Activated CD4-positive, alpha-beta T cell treated with anti-CD3 and anti-CD28 coated beads, Interleukin-2, Interleukin-6, amounts not matched to agents 100 ng/mL and 50 ng/mL, durations not matched to agents 16 hours and 8 hours (primary cell): ENCODE measurements at regions not wholly inside any gene's neighbourhood (a gene's known extent, or its start where the extent isn't known, plus 50 kb on each side); places are given as distances from the start of the nearest gene placed in this dataset.
"Not testable (repeated sequence)": the region's sequence is repeated elsewhere in the genome, so short reads cannot be mapped to it uniquely, and the experiment has no call there.

ENCODE experiments used
- DNase-seq: peaks from one replicate; pipeline ENCODE4 v3.0.0-alpha.2; 2020

DNA sequence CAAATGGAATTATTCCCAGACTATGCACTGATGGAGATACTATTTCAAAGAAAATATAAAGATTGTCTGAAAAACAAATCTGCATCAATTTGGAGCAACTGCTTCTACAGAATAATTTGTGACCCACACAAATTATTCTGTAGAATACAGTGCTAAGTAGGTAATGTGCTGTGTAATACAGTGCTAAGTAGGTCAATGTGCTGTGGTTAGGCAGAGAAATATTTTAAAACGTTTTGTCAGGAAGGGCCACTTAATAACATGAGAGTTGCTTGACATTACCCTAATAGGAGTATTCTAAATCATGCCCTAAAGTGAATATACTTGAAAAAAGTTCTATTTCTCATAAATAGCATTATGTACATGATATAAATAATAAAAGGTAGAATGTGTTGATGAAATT, 116.5 kb upstream of the KCND2 start:
- DNase-seq, result no peak

DNA sequence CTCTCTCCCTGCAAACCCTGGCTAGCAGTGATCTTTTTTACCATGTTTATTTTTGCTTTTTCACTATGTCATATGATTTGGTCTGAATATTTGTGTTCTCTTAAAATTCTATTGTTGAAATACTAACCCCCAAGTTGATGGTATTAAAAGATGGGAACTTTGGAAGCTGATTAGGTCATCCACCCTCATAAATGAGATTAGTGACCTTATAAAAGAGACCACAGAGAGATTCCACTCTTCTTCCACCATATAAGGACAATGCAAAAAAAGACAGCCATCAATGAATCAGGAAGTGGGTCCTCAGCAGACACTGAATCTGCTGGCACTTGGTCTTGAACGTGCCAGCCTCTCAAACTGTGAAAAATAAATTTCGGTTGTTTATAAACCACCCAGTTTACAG, 112.8 kb upstream of the KCND2 start:
- no peak for DNase-seq

DNA sequence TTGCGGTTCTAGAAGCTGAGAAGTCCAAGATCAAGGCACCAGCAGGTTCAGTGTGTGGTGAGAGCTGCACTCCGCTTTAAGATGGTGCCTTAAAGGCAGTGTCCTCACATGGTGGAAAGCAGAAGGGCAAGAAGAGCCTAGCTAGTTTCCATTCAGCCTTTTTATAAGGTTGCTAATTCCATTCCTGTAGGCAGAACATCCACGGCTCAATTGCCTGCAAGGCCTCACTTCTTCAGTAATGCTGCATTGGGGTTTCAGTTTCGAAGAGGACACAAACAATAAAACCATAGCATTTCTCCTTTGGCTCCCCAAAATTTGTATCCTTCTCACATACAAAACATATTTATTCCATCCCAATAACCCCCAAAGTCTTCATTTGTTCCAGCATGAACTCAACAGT, 109.5 kb upstream of the KCND2 start:
- DNase-seq, result no peak

DNA sequence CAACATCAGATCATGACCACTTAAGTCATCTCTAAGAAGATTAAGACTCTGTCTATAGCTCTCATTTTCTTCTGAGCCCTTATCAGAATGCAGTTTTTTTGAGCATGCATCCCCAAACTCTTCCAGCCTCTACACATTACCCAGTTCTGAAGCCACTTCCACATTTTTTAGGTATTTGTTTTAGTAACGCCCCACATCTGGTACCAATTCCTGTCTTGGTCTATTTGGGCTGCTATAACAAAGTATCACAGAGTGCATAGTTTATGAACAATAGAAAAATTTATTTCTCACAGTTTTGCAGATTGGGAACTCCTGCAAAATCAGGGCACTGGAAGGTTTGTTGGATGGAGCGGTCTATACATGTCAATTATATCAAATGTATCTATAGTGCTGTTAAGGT, 107.7 kb upstream of the KCND2 start:
- no peak for DNase-seq

DNA sequence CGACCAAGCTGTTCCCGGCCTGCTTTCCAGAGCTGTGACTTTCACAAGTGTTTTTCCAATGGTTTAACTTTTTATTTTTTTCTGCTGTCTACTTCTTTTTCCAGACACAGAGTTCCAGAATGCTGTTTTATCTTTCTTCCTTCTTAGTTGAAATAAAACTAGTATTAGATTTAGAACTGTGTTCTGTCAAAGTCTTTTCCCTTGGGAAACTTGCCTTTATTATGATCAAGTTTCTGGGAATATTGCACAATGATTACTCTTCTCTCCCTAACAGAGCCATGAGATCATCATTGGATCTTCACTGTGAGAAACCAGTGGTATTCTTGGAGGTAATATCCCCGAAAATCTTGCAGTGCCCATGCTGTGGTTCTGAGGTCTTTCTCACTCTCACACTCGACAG, 104.9 kb upstream of the KCND2 start:
- DNase-seq, result no peak

DNA sequence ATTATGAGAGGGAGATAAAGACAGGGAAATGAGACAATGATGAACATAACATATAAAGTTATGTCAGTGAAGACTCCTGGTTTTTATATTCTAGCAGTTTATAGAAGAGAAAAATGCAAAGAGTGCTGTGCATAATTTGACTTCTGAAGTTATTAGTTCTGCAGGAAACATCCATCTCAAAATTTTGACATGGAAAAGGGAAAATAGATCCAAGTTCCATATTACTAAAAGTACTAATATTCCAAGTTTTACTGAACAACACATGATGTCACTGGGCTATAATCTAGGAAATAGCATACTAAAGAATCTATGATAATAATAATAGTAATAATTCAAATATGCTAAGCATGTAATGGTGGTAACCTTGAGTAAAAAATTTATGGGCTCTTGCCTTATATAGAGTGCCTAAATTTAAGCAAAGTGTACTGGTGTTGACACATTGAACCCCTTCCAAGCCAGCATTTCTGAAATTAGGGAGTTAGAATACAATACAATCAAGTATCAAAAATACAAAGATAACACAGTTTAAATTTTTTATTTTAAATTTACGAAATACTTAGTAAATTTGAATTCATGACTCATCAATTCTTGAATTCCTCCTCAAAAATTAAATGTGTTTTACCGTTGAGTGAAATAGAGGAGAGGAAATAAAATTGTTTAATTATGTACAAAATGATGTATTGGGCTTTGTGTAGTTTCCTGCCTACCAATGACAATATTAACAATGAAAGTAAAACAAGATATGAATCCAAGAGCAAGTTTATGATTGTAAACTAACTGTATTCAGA, 102.8 kb upstream of the KCND2 start:
- no peak for DNase-seq

DNA sequence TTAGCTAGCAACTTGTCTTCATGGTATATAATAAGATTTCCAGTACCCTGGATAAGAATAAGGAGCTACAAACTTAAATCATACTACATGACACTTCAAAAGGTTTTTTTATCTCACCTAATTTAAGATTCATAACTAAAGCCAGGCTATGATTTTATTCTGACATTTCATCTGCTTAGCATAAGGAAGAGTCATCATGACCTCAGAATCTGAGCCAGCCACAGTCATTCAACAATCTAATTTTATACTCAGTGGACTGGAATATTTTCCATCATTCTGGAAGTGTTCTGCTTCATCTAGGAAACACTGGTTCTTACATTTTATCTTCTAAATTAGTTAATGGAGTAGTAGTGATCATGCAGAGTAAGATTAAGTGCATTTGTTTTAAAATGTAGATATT, 102.1 kb upstream of the KCND2 start:
- no peak for DNase-seq

DNA sequence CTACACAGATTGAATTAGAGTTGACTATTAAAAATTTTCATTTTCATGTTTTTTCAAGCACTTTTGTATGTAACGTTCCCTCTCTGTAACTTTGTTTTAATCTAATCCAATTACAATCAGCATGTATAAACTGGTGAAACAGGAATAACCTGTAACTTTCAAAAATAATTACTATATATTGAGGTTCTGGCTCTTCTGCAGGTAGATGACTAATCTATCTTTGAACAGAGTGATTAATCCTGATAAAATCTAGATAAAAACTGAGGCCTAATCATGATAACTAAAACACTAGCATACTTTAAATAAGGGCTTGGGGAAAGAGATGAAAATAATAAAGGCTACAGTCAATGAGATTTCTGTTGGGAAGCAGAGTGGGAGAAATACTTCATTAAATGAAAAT, 101.6 kb upstream of the KCND2 start:
- DNase-seq, result no peak

DNA sequence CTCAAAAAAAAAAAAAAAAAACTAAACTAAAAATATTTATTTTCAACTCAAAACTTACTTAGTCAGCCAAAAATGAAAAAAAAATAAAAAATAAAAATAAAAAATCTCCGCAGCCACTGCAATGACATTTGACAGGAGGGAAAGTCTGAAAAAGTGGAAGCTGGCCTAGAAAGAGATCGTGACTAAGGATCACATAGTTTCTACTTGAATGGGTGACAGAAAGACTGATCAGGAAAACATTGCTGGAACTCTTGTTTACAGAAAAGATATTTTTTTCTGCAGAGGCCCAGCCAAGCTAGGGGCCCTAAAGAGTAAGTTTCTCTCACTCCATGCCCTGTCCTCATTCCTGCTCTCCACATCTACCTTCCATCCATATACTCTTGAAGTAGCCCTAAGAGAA, 92.8 kb upstream of the KCND2 start:
- DNase-seq, result no peak

DNA sequence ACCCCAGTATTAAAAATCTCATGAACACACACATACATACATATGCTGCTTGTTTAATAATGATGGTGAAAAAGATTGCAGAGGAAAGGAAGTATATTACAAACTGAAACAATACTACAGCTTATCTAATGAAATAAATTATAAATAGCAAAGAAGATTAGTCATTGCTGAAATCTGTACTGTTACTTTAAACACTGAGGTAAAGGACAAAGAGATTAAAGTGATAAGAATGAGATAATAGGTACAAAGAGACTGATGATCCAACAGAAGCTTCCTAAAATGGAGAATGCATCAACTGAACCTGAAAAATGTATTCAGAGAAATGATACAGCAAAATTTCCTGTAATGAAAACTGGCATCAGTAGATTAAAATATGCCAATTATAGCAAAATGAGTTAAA, 91.5 kb upstream of the KCND2 start:
- no peak for DNase-seq

DNA sequence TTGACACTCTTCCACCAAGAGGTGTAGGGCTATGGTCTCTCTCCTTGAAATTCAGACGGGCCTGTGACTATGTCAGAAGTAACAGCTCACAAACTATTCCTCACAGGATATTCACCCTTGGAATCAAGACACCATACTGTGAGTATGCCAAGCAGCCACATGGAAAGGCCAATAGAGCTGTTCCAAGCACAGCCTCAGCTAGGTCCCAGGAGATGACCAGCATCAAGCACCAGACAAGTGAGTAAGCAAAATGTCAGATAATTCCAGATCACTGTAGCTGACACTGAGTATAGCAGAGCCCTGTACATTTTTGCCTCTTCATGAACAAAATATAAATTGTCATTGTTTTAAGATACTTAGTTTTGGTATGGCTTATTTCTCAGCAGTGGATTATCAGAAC, 88.1 kb upstream of the KCND2 start:
- DNase-seq, result no peak

DNA sequence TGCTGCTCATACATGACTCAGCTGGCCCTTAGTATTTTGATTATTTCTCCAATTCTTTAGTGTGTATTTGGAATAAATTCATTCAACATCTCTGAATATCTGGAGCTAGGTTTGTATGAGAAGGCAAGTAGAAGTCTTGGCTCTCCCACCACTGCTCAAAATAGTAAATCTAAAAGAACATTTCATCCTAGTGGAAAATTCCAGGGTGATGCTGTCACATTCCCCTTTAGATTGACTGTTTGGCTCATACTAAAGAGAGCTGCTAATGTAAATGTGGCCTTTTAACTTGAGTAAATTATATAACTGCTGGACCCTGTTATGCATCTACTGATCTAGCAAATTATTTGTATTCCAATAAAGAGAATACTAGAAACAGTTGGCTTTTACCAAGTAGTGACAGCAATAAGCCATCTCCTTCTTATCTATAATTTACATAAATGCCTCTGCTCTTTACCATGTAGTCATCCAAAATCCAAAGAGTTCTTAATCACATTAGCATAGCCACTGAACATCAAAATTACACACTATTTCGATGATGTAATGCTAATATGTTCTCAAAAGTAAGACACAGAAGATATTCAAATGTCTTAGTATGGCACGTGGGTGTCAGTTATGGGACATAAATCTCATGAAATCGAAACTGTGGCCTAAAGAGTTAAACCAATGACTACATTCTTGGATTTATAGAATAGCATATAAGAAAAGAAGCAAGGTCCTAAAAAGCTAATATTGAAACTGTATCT, 86.9 kb upstream of the KCND2 start:
- DNase-seq, result no peak

DNA sequence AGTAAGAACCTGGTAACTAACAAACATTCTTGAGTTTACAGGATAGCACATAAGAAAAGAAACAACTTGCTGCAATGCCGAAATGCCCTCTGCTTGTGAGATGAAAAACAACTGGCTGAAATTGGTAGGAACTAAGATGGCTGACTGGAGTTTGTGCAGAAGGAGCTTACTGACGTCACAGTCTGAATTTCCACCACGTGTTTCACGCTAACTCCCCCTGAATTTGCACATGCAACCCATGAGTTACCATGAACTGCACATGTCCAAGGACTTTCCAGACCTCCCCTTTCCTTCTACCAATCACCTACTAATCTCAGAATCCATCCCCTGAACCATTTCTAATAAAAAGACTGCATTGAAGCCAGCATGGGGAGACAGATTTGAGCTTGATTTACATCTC, 86.3 kb upstream of the KCND2 start:
- no peak for DNase-seq

DNA sequence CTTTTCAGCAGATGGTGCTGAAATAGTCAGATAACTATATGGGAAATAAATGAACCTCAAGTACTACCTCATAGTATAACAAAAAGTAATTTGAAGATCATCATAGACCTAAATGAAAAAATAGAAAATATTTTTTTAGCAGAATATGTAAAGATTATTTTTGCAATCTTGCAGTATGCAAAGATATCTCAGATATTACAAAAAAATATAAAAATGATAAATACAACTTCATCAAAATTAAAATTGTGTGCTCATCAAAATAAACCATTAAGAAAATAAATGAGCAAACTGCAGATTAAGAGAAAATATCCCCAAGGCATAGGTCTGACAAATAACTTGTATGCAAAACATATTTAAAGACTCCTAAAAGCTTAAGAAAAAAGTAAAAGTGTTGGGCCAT, 83.4 kb upstream of the KCND2 start:
- no peak for DNase-seq

DNA sequence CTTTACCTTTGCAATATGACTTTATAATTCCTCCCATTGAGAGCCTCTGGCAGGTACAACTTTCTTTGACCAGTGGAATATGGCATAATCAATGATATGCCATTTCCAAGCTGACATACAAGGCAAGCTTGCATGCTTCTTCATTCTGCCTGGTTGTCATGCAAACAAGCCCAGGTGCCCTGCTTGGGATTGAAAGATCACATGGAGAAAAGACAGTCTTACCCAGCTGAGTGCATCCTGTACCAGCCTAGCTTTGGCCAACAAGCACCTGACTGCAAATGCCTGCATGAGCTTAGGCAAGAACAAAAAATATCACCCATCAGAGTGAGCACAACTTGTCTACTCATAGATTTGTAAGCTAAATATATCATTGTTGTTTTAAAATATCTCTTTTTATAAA, 82.9 kb upstream of the KCND2 start:
- DNase-seq, result no peak

DNA sequence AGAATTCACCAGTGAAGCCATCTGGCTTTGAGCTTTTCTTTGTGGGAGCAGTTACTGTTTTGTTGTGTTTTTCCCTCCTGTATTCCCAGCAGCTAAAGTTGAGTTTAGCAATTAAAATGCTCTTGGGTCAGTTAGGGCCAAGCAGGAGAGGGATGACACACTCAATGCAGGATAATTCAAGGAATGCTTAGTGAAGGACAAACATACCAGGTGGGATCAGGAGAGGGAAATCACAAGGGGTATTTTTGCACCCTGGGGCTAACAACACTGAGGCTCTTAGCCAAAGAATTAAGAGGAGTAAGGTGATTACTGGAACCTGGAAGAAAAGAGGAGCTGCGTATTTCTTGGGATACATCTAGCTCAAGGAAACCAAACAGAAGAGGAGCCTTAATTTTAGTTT, 82.4 kb upstream of the KCND2 start:
- DNase-seq, result no peak

DNA sequence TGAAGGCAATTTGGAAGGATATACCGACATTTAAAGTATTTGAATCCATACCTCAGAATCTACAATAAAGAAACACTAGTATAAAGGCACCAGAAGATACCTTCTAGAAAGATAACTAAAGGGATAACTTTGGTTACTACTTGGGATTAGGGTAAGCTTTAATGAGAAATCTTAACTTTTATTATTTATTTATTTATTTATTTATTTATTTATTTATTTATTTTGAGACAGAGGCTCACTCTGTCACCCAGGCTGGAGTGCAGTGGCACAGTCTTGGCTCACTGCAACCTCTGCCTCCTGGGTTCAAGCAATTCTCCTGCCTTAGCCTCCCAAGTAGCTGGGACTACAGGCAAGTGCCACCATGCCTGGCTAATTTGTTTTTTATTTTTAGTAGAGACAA, 81.6 kb upstream of the KCND2 start:
- DNase-seq, result not testable (repeated sequence)

DNA sequence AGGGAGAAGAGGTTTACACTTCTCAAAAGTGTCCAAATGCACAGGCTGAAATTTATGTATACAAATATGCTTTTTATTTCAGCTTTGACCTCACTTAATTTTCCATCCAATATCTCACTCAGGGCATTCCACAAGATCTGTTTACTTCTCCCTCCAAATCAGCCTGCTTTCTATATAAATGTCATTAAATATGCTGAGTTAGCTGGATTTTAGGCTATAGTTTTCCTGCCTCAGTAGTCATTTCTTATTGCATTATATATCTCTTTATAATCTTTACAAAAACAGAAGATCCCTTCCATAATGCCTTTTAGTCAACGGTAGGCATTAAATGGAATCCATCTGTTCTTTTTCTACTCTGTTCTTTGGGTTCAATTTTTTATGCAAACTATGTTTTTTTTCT, 71.7 kb upstream of the KCND2 start:
- DNase-seq, result no peak

DNA sequence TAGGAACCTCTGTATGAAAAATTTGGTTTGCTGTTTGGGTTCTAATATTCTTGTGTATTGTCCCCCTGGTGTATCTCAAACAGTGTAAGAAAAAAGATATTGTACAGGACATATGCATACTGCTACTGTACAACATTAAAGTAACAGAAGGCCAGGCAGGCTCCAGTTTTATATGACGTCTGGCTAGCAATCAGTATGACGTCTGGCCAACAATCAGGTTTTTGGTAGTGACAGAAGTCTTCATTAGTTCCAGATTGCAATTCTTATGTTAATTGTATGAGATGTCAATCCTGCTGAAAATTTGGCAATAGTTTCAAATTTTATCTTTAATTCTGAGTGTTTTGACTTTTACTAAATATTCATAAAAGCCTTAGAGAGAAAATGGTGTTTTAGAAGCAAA, 67.9 kb upstream of the KCND2 start:
- no peak for DNase-seq

DNA sequence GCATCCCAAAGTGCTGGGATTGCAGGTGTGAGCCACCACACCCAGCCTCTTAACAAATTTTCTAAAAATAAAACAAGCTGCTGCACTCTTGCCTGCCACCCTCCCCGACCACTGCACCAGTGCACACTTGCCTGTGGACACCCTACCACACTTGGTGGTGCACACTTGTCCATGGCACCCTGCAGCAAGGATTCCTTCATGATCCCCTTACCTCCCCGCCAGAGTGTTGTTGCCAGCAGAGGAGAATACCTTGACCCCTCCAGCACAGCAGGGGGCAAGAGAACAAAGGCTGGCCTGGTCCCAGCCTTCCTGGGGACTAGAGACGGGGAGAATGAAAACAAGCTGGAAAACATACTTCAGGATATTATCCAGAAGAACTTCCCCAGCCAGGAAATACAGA, 65.9 kb upstream of the KCND2 start:
- no peak for DNase-seq

DNA sequence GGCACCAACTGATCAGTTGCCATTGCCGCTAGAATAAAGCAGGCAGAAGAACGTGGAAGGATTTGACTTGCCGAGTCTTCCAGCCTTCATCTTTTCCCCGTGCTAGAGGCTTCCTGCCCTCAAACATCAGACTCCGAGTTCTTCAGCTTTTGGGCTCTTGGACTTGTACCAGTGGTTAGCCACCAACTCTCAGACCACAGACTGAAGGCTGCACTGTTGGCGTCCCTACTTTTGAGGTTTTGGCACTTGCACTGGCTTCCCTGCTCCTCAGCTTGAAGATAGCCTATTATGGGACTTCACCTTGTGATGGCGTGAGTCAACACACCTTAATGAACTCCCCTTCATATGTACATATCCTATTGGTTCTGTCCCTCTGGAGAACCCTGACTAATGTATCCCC, 57.3 kb upstream of the KCND2 start:
- no peak for DNase-seq

DNA sequence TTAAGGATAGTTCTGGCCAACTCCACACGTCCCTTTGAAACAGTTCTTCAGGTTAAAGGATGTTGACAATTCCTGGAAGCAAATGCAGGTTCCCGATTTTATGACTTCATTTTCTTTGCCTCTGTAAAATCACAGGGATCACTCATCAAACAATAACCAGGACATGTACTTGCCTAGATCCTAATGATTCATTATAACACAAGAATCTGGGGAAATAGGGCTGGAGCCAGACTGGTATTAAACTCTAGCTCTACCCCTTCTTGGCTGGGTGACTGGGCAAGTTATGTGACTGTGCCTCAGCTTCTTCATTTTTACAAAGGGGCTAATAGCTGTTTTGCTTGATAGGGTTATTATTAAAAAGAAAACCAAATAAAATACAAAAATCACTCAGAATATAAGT, 56.0 kb upstream of the KCND2 start:
- DNase-seq, result no peak

DNA sequence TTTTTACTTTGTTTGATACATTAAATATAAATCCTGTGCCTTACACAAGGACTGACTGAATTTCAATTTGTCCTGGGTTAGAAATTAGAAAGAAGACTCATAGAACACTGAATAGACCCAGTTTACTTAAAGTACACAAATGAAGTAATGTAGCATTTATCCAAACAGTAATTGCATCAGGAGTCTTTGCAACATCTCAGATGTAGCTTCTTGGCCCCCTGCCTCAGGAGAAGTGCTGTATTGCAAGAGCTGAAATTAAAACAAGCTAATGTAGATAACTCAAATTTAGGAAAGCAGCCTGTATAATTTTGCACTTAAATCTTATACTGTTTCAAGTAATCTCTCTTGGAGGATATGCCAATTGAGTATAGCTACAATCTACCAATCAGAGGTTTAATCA, 54.3 kb upstream of the KCND2 start:
- DNase-seq, result no peak

DNA sequence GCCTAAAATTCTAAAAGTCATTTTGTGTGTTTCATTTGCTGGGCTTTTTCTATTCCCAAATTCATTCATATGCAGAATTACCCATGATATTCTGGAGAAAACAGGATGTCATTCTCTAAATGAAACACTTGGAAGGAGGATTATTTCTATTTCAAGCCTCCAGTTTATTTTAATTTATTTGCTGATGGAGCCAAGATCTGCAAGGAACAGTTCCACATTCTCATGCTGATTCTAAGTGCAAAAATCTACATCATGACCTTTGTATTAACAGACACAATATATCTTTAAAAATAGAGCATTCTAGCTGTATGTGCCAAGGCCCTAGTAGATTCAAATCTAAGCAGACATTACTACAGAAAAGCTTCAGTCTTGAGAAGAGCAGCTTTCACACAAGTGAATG, 51.3 kb upstream of the KCND2 start:
- DNase-seq, result no peak
